K562 (cell line): ENCODE measurements at regions not wholly inside any gene's neighbourhood (a gene's known extent, or its start where the extent isn't known, plus 50 kb on each side); places are given as distances from the start of the nearest gene placed in this dataset.

Experiments used
- ATF6 ChIP-seq: sonication (generic); formaldehyde crosslinking; IDR thresholded peaks from 2 replicates; pipeline ENCODE4 v1.4.0; 2020; ENCODE audit warnings: mild to moderate bottlenecking, missing genetic modification reagents
- CHD2 ChIP-seq: IDR thresholded peaks from 2 replicates; pipeline ENCODE4 v1.6.1; 2011; ENCODE audit warnings: low read depth, low read length
- CTCF ChIP-seq, 3 experiments: IDR thresholded peaks in 2 of 3; conservative IDR thresholded peaks in 1 of 3; 2 replicates each; pipeline ENCODE4 v1.5.1; 2011 to 2012; ENCODE audit warnings: low read length in 3 of 3, mild to moderate bottlenecking in 3 of 3, control low read depth in 2 of 3, improper control_type of control experiment in 1 of 3, inconsistent platforms in 1 of 3, low read depth in 1 of 3, mixed read lengths in 1 of 3, moderate library complexity in 1 of 3; ENCODE audit not compliant: insufficient read depth in 2 of 3
- E2F5 ChIP-seq: sonication (generic); formaldehyde crosslinking; IDR thresholded peaks from 2 replicates; pipeline ENCODE4 v1.8.0; 2022; ENCODE audit warnings: mild to moderate bottlenecking, missing genetic modification reagents
- HMGXB4 ChIP-seq: sonication (generic); formaldehyde crosslinking; IDR thresholded peaks from 2 replicates; pipeline ENCODE4 v1.8.1; 2023; ENCODE audit warnings: mild to moderate bottlenecking, missing genetic modification reagents
- HNRNPUL1 ChIP-seq: fragments of 200-400 bp; formaldehyde crosslinking; IDR thresholded peaks from 2 replicates; pipeline ENCODE4 v1.6.1; 2017; ENCODE audit warnings: low read length
- ILK ChIP-seq: fragments of 450-650 bp; IDR thresholded peaks from 2 replicates; pipeline ENCODE4 v1.6.1; 2016; ENCODE audit warnings: missing genetic modification characterization, low read depth, mild to moderate bottlenecking, missing compliant biosample characterization, moderate library complexity, borderline replicate concordance
- PKNOX1 ChIP-seq: fragments of 450-650 bp; IDR thresholded peaks from 2 replicates; pipeline ENCODE4 v1.6.1; 2016
- REST ChIP-seq, 2 experiments: fragments of 450-650 bp; formaldehyde crosslinking in 1 of 2; IDR thresholded peaks; 2 replicates each; pipeline versions ENCODE4 v1.4.0 to v1.6.1; 2014 to 2020; ENCODE audit warnings: mild to moderate bottlenecking in 2 of 2, borderline replicate concordance in 1 of 2, low read depth in 1 of 2
- SMARCA4 ChIP-seq: fragments of 450-650 bp; IDR thresholded peaks from 2 replicates; pipeline ENCODE4 v1.6.1; 2016
- SP2 ChIP-seq: IDR thresholded peaks from 2 replicates; pipeline ENCODE4 v1.6.1; 2011; ENCODE audit warnings: mild to moderate bottlenecking, low read depth, low read length, moderate library complexity; ENCODE audit not compliant: poor library complexity, severe bottlenecking; ENCODE audit errors: extremely low read depth
- USF2 ChIP-seq: sonication (generic); formaldehyde crosslinking; IDR thresholded peaks from 2 replicates; pipeline ENCODE4 v1.5.0; 2020; ENCODE audit warnings: missing genetic modification reagents
- ZNF263 ChIP-seq: sonication (generic); formaldehyde crosslinking; IDR thresholded peaks from 2 replicates; pipeline ENCODE4 v1.8.0; 2022; ENCODE audit warnings: mild to moderate bottlenecking, missing genetic modification reagents, borderline replicate concordance
- ZNF639 ChIP-seq, 2 experiments: fragments of 200-800 bp in 1 of 2; sonication (Bioruptor generic) in 1 of 2; sonication (generic) in 1 of 2; formaldehyde crosslinking in 1 of 2; IDR thresholded peaks in 1 of 2; conservative IDR thresholded peaks in 1 of 2; 2 replicates each; pipeline versions ENCODE4 v1.5.0 to v1.6.1; 2016 to 2020; ENCODE audit warnings: missing compliant biosample characterization in 1 of 2, missing genetic modification characterization in 1 of 2, missing genetic modification reagents in 1 of 2

- TF ChIP-seq USF2 (no peak), REST (IDR thresholded peaks at IDR 0.05; ENCODE audit: borderline replicate concordance) (no peak), REST (CRISPR knock-in tag; IDR thresholded peaks at IDR 0.05; ENCODE audit: low read depth) (no peak), CTCF (IDR thresholded peaks at IDR 0.05 in 2 of 3, conservative IDR thresholded peaks at IDR 0.05 in 1 of 3; ENCODE audit: insufficient read depth in 2 of 3, low read depth in 1 of 3, low read length in 3 of 3) (no peak), ZNF639 (CRISPR knock-in tag; conservative IDR thresholded peaks at IDR 0.05 in 1 of 2, IDR thresholded peaks at IDR 0.05 in 1 of 2) (no peak), ATF6 (CRISPR knock-in tag) (no peak), SP2 (no peak), E2F5 (CRISPR knock-in tag) (no peak), PKNOX1 (no peak), HMGXB4 (CRISPR knock-in tag) (no peak), SMARCA4 (no peak), CHD2 (no peak), ILK (tag) (no peak), HNRNPUL1 (no peak), ZNF263 (CRISPR knock-in tag) (no peak)
Measured at GRCh38 chr2:117396161-117396560, 418.3 kb upstream of the DDX18 start.
